ENCODE measurements at regions not wholly inside any gene's neighbourhood (a gene's known extent, or its start where the extent isn't known, plus 50 kb on each side); places are given as distances from the start of the nearest gene placed in this dataset.

GRCh38 chr15:29621616-29622015 is 200.7 kb downstream of the TJP1 start:
- Mint-ChIP-seq H3K36me3 (ENCODE audit: low read depth) (no peaks in the 10 kb centered on the region), H3K4me1 (ENCODE audit: low read depth) (no peaks in the 10 kb centered on the region), H3K4me3 (no peak overlapping the region), H3K27ac (no peak overlapping the region), H3K27me3 (no peaks in the 10 kb centered on the region), H3K9me3 (peaks cover 8% of the 10 kb centered on the region)

- Mint-ChIP-seq H3K27ac (no peak overlapping the region), H3K36me3 (ENCODE audit: low read depth) (no peaks in the 10 kb centered on the region), H3K9me3 (no peaks in the 10 kb centered on the region), H3K4me1 (ENCODE audit: low read depth) (no peaks in the 10 kb centered on the region), H3K4me3 (no peak overlapping the region), H3K27me3 (peaks cover 3% of the 10 kb centered on the region)
Measured at GRCh38 chr15:29618586-29618985, 203.7 kb downstream of the TJP1 start.

GRCh38 chr15:29616512-29616911 is 205.8 kb downstream of the TJP1 start:
- Mint-ChIP-seq H3K4me1 (ENCODE audit: low read depth) (no peaks in the 10 kb centered on the region), H3K27me3 (peaks cover 6% of the 10 kb centered on the region), H3K27ac (no peak overlapping the region)

DNA sequence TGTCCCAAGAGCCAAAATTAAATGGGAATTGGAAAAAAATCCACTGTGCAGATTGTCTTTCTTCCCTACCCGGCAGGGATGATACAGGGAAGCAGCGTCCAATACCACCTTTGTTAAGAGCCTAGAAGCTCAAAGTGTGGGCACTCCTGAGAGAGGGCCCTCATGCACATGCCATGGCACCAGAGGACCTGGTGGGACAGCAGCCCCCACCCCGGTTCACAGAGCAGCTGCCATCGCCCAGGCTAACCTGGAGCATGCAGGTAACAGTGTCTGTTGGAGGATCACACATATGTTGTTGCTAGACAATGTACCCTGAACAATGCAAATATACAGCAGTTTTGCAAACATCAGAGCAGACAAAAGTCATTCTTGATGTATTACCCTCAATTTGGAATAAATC is 206.5 kb downstream of the TJP1 start:
- Mint-ChIP-seq H3K36me3 (ENCODE audit: low read depth) (no peaks in the 10 kb centered on the region), H3K27me3 (peaks cover 8% of the 10 kb centered on the region), H3K27ac (no peak overlapping the region), H3K4me3 (no peak overlapping the region), H3K4me1 (ENCODE audit: low read depth) (no peaks in the 10 kb centered on the region), H3K9me3 (no peaks in the 10 kb centered on the region)

More at GRCh38 chr15:29616512-29616911, 205.8 kb downstream of the TJP1 start:
- Mint-ChIP-seq H3K36me3 (ENCODE audit: low read depth) (no peaks in the 10 kb centered on the region), H3K4me3 (no peak overlapping the region), H3K9me3 (no peaks in the 10 kb centered on the region)

DNA sequence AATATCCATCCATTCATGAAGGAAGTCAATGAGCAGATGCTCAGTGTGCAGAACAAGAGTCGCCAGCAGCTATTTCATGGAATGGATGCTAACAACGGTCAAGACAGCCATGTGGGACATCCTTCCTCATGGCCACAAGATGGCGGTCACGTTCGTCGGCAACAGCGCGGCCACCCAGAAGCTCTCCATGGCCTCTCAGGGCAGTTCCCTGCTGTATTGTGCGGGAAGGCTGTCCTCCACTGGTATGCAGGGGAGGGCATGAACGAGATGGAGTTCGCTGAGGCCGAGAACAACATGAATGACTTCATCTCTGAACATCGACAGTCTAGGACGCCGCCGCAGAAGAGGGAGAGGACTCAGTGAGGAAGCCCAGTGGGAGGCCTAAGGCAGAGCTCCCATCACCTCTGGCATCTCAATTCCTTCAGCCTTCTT is 208.3 kb downstream of the TJP1 start:
- Mint-ChIP-seq H3K36me3 (ENCODE audit: low read depth) (no peaks in the 10 kb centered on the region), H3K4me3 (no peak overlapping the region)

DNA sequence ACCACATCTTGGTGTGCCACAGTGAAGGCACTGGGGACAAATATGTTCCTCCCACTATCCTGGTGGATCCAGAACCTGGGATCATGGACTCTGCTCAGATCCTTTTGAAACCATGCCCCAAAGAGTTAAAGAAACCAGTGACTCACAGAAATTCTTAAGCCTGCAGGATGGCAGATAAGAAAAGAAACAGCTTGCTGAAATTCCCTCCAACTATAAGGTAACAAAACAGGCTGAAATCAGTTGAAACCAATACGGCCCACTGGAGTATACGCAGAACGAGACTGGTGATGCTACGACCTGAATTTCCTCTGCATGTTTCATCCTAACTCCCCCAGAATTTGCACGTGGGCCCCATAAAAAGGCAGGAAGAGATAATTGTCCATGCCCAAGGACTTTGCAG is 209.6 kb downstream of the TJP1 start:
- Mint-ChIP-seq H3K4me1 (ENCODE audit: low read depth) (no peaks in the 10 kb centered on the region), H3K27ac (no peak overlapping the region), H3K4me3 (no peak overlapping the region), H3K27me3 (peaks cover 8% of the 10 kb centered on the region), H3K36me3 (ENCODE audit: low read depth) (no peaks in the 10 kb centered on the region), H3K9me3 (no peaks in the 10 kb centered on the region)

More for the DNA sequence above, 208.3 kb downstream of the TJP1 start:
- Mint-ChIP-seq H3K27ac (no peak overlapping the region), H3K27me3 (peaks cover 8% of the 10 kb centered on the region), H3K9me3 (no peaks in the 10 kb centered on the region), H3K4me1 (ENCODE audit: low read depth) (no peaks in the 10 kb centered on the region)

DNA sequence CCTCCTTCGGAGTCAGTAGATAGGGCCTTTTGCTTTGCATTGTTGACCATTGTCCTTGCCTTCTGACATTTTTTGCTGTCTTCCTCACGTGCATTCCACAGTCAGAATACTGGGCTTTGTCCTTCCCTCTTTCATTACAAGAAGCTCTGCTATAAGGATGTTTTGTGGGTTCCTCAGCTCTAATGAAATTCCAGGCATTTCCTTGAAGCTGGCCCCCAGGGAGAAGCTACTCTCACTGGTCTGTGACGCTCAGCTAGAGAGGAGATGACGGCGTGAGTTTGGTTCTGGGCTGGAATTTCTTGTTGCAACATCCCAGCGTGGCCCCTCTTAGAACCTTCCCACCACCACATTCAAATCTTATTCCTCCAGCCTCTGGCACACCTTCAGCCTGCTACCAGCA is 210.2 kb downstream of the TJP1 start:
- H3K4me1 Mint-ChIP-seq (ENCODE audit: low read depth), result no peaks in the 10 kb centered on the region
- H3K4me3 Mint-ChIP-seq, result no peak overlapping the region
- peaks cover 8% of the 10 kb centered on the region for H3K27me3 Mint-ChIP-seq
- no peaks in the 10 kb centered on the region for H3K9me3 Mint-ChIP-seq
- H3K27ac Mint-ChIP-seq, result no peak overlapping the region
- H3K36me3 Mint-ChIP-seq (ENCODE audit: low read depth), result no peaks in the 10 kb centered on the region

DNA sequence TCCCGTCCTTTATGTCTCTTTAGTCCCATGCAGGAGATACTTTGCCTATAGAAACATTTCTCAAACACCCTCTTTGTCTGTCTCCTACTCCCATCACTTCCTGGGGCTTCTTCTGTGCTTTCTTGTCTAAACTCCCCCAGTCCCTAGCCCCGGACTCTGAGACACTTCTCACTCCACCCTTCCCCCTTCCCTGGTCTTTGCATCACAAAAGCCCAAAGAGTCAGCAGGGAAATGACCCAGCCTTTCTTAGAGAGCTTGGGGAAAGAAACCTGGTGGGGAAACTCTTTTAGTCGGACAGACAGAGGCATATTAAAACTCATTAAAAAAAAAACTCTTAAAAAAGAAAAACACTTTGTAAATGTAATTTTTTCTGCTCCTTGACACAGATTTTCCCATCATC is 211.2 kb downstream of the TJP1 start:
- no peaks in the 10 kb centered on the region for H3K36me3 Mint-ChIP-seq (ENCODE audit: low read depth)
- H3K27ac Mint-ChIP-seq, result no peak overlapping the region
- no peak overlapping the region for H3K4me3 Mint-ChIP-seq
- no peaks in the 10 kb centered on the region for H3K9me3 Mint-ChIP-seq
- H3K4me1 Mint-ChIP-seq (ENCODE audit: low read depth), result no peaks in the 10 kb centered on the region
- H3K27me3 Mint-ChIP-seq, result peaks cover 8% of the 10 kb centered on the region

GRCh38 chr15:29601811-29602210 is 220.5 kb downstream of the TJP1 start:
- H3K36me3 Mint-ChIP-seq (ENCODE audit: low read depth), result no peaks in the 10 kb centered on the region
- no peaks in the 10 kb centered on the region for H3K4me1 Mint-ChIP-seq (ENCODE audit: low read depth)
- peaks cover 6% of the 10 kb centered on the region for H3K27me3 Mint-ChIP-seq
- H3K27ac Mint-ChIP-seq, result no peak overlapping the region
- no peaks in the 10 kb centered on the region for H3K9me3 Mint-ChIP-seq
- no peak overlapping the region for H3K4me3 Mint-ChIP-seq

GRCh38 chr15:29600262-29600661 is 222.0 kb downstream of the TJP1 start:
- no peaks in the 10 kb centered on the region for H3K9me3 Mint-ChIP-seq
- no peaks in the 10 kb centered on the region for H3K36me3 Mint-ChIP-seq (ENCODE audit: low read depth)
- H3K27me3 Mint-ChIP-seq, result peaks cover 9% of the 10 kb centered on the region
- no peak overlapping the region for H3K4me3 Mint-ChIP-seq
- H3K27ac Mint-ChIP-seq, result no peak overlapping the region
- H3K4me1 Mint-ChIP-seq (ENCODE audit: low read depth), result no peaks in the 10 kb centered on the region

- H3K36me3 Mint-ChIP-seq (ENCODE audit: low read depth), result no peaks in the 10 kb centered on the region
- no peaks in the 10 kb centered on the region for H3K4me1 Mint-ChIP-seq (ENCODE audit: low read depth)
- H3K9me3 Mint-ChIP-seq, result no peaks in the 10 kb centered on the region
- H3K4me3 Mint-ChIP-seq, result no peak overlapping the region
- no peak overlapping the region for H3K27ac Mint-ChIP-seq
- peaks cover 14% of the 10 kb centered on the region for H3K27me3 Mint-ChIP-seq
Measured at GRCh38 chr15:29596266-29596665, 226.0 kb downstream of the TJP1 start.

DNA sequence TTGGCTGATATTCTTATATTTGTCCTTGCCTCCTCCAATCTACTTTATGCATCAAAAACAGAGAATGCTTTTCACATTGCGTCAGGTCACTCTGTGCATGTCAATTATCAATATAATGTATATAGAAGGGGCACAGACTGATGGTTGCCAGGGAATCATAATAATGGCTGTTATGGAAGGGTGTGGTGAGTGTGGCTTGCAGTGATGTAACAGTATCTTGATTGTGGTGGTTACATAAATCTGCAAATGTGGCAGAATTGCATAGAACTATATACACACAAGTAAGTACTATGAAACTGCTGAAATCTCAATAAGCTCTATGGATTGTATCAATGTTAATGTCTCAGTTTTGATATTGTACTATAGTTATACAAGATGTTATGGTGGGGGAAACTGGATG is 228.6 kb downstream of the TJP1 start:
- H3K4me1 Mint-ChIP-seq (ENCODE audit: low read depth), result no peaks in the 10 kb centered on the region
- peaks cover 11% of the 10 kb centered on the region for H3K27me3 Mint-ChIP-seq
- no peak overlapping the region for H3K27ac Mint-ChIP-seq
- no peaks in the 10 kb centered on the region for H3K36me3 Mint-ChIP-seq (ENCODE audit: low read depth)
- no peaks in the 10 kb centered on the region for H3K9me3 Mint-ChIP-seq
- H3K4me3 Mint-ChIP-seq, result no peak overlapping the region

GRCh38 chr15:29593111-29593510 is 229.2 kb downstream of the TJP1 start:
- Mint-ChIP-seq H3K27me3 (peaks cover 11% of the 10 kb centered on the region), H3K9me3 (no peaks in the 10 kb centered on the region), H3K36me3 (ENCODE audit: low read depth) (no peaks in the 10 kb centered on the region), H3K4me1 (ENCODE audit: low read depth) (no peaks in the 10 kb centered on the region), H3K27ac (no peak overlapping the region), H3K4me3 (no peak overlapping the region)

- Mint-ChIP-seq H3K36me3 (ENCODE audit: low read depth) (no peaks in the 10 kb centered on the region), H3K27ac (no peak overlapping the region), H3K4me3 (no peak overlapping the region), H3K27me3 (peaks cover 7% of the 10 kb centered on the region), H3K4me1 (ENCODE audit: low read depth) (no peaks in the 10 kb centered on the region), H3K9me3 (no peaks in the 10 kb centered on the region)
Measured at GRCh38 chr15:29590701-29591100, 231.6 kb downstream of the TJP1 start.

GRCh38 chr15:29589975-29590374 is 232.3 kb downstream of the TJP1 start:
- H3K9me3 Mint-ChIP-seq, result no peaks in the 10 kb centered on the region
- H3K36me3 Mint-ChIP-seq (ENCODE audit: low read depth), result no peaks in the 10 kb centered on the region
- no peaks in the 10 kb centered on the region for H3K4me1 Mint-ChIP-seq (ENCODE audit: low read depth)
- H3K4me3 Mint-ChIP-seq, result no peak overlapping the region
- H3K27ac Mint-ChIP-seq, result no peak overlapping the region
- peaks cover 4% of the 10 kb centered on the region for H3K27me3 Mint-ChIP-seq

DNA sequence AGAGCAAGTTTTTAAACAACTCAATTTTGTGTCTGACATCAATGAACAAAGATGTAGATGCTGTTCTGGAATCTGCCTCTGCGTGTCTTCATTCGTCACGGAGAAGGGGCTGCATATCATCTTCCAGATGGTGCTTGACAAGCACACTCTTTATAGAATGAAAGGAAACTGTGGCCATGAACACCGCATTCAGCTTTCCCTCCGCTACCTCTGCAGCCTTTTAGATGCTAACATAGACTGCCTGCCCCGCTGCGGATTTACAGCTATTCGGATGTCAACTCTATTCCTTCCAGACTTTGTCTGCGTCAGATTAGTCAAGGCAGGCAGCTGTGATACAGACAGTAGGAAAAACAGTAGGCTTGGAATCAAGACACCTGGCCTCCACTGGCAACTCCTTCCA is 232.9 kb downstream of the TJP1 start:
- no peak overlapping the region for H3K27ac Mint-ChIP-seq
- no peaks in the 10 kb centered on the region for H3K4me1 Mint-ChIP-seq (ENCODE audit: low read depth)
- no peaks in the 10 kb centered on the region for H3K36me3 Mint-ChIP-seq (ENCODE audit: low read depth)
- H3K27me3 Mint-ChIP-seq, result peaks cover 4% of the 10 kb centered on the region
- no peak overlapping the region for H3K4me3 Mint-ChIP-seq
- H3K9me3 Mint-ChIP-seq, result no peaks in the 10 kb centered on the region

Measured in stimulated activated naive CD8-positive, alpha-beta T cell treated with anti-CD3 and anti-CD28 coated beads, Interleukin-15, Interleukin-2, amounts not matched to agents 100 ng/mL and 50 ng/mL, for 24 hours (primary cell).